K562 (cell line): ENCODE measurements at regions not wholly inside any gene's neighbourhood (a gene's known extent, or its start where the extent isn't known, plus 50 kb on each side); places are given as distances from the start of the nearest gene placed in this dataset.

Experiments
- CTCF ChIP-seq, 3 experiments: IDR thresholded peaks in 2 of 3; conservative IDR thresholded peaks in 1 of 3; 2 replicates each; pipeline ENCODE4 v1.5.1; 2011 to 2012; ENCODE audit warnings: low read length in 3 of 3, mild to moderate bottlenecking in 3 of 3, control low read depth in 2 of 3, improper control_type of control experiment in 1 of 3, inconsistent platforms in 1 of 3, low read depth in 1 of 3, mixed read lengths in 1 of 3, moderate library complexity in 1 of 3; ENCODE audit not compliant: insufficient read depth in 2 of 3
- ETS1 ChIP-seq: conservative IDR thresholded peaks from 2 replicates; pipeline ENCODE4 v1.6.1; 2011; ENCODE audit warnings: low read depth, mild to moderate bottlenecking, low read length; ENCODE audit not compliant: control insufficient read depth
- HDGF ChIP-seq: fragments of 450-650 bp; IDR thresholded peaks from 2 replicates; pipeline ENCODE4 v1.6.1; 2016
- PKNOX1 ChIP-seq: fragments of 450-650 bp; IDR thresholded peaks from 2 replicates; pipeline ENCODE4 v1.6.1; 2016
- ZFP1 ChIP-seq: fragments of 450-650 bp; formaldehyde crosslinking; IDR thresholded peaks from 2 replicates; pipeline ENCODE4 v1.4.0; 2020; ENCODE audit warnings: mild to moderate bottlenecking, mixed read lengths

GRCh38 chr2:195122653-195123052 lies 534.4 kb upstream of the SLC39A10 start:
- TF ChIP-seq ETS1 (no peak), CTCF (IDR thresholded peaks at IDR 0.05 in 2 of 3, conservative IDR thresholded peaks at IDR 0.05 in 1 of 3; ENCODE audit: insufficient read depth in 2 of 3, low read depth in 1 of 3, low read length in 3 of 3) (no peak), ZFP1 (CRISPR knock-in tag) (no peak), HDGF (no peak), PKNOX1 (no peak)
